GM12878 (cell line): ENCODE measurements at regions not wholly inside any gene's neighbourhood (a gene's known extent, or its start where the extent isn't known, plus 50 kb on each side); places are given as distances from the start of the nearest gene placed in this dataset.

ENCODE experiments used
- ATAC-seq: fragments of 200-7000 bp; cut with Tn5 transposase; 3 replicates; pipeline ENCODE4 v1.9.1; 2020; ENCODE audit warnings: mild to moderate bottlenecking, moderate library complexity
- BruUV-seq: library from RNA; stranded (reverse); fragments of 400-500 nt; replicated peaks from 2 replicates; lab custom pipeline; 2021; lab: Mats Ljungman, UMichigan
- CTCF ChIA-PET: fragments of 300-600 bp; sonication (Branson Sonifier 250); formaldehyde crosslinking; extraction: SDS; loops from one replicate; lab custom pipeline; 2021; ENCODE audit warnings: inconsistent platforms; lab: Yijun Ruan, JAX
- POLR2A ChIA-PET: fragments of 350-600 bp; formaldehyde crosslinking; extraction: SDS; loops from one replicate; lab custom pipeline; 2021; ENCODE audit warnings: inconsistent platforms; lab: Charles Lee
- RAD21 ChIA-PET: fragments of 300-600 bp; sonication (Branson Sonifier 250); formaldehyde crosslinking; loops from one replicate; lab custom pipeline; 2023; ENCODE audit warnings: antibody characterized with exemption; ENCODE audit not compliant: unreplicated experiment; lab: Charles Lee
- SMC1A ChIA-PET: fragments of 300-600 bp; sonication (Branson Sonifier 250); formaldehyde crosslinking; loops from one replicate; lab custom pipeline; 2023; ENCODE audit not compliant: unreplicated experiment, uncharacterized antibody; lab: Charles Lee
- DNase-seq: peaks from one replicate; pipeline ENCODE4 v3.0.0-alpha.2; 2011; ENCODE audit warnings: low read depth, low spot score
- FAIRE-seq: peaks from 3 replicates; lab custom pipeline; 2011; peaks lifted over from hg19 to GRCh38; lab: Jason Lieb, UNC
- H2AFZ ChIP-seq: 2 replicates; pipeline ENCODE4 v1.6.0; 2011; ENCODE audit warnings: low read depth, low read length, control low read depth; ENCODE audit not compliant: control insufficient read depth
- H3K27ac ChIP-seq: 2 replicates; pipeline ENCODE4 v1.5.1; 2011; ENCODE audit warnings: control low read depth; ENCODE audit not compliant: control insufficient read depth, insufficient read depth
- H3K27me3 ChIP-seq, 2 experiments: replicated peaks in 1 of 2; 2 replicates each; pipeline versions ENCODE4 v1.6.0 to v1.6.1; 2011; ENCODE audit warnings: low read length in 1 of 2; ENCODE audit not compliant: control insufficient read depth in 2 of 2, insufficient read depth in 2 of 2
- H3K36me3 ChIP-seq, 2 experiments: 2 replicates each; pipeline ENCODE4 v1.5.1; 2011; ENCODE audit warnings: low read length in 1 of 2; ENCODE audit not compliant: control insufficient read depth in 2 of 2, insufficient read depth in 2 of 2
- H3K4me1 ChIP-seq: 2 replicates; pipeline ENCODE4 v1.6.1; 2011; ENCODE audit warnings: mild to moderate bottlenecking, low read length, moderate library complexity, mixed read lengths; ENCODE audit not compliant: control insufficient read depth, insufficient read depth
- H3K4me2 ChIP-seq: 2 replicates; pipeline ENCODE4 v1.6.0; 2011; ENCODE audit warnings: control low read depth; ENCODE audit not compliant: control insufficient read depth, insufficient read depth
- H3K4me3 ChIP-seq: fragments of 200-600 bp; sonication (generic); 2 replicates; pipeline ENCODE4 v1.5.1; 2016
- H3K79me2 ChIP-seq: 2 replicates; pipeline ENCODE4 v1.6.0; 2011; ENCODE audit warnings: low read length; ENCODE audit not compliant: control insufficient read depth, insufficient read depth
- H3K9ac ChIP-seq: 2 replicates; pipeline ENCODE4 v1.8.0; 2011; ENCODE audit warnings: low read length, control low read depth, mixed read lengths; ENCODE audit not compliant: control insufficient read depth, insufficient read depth
- H3K9me3 ChIP-seq: replicated peaks from 3 replicates; pipeline ENCODE4 v1.5.1; 2011; ENCODE audit warnings: mild to moderate bottlenecking, low read length; ENCODE audit not compliant: control insufficient read depth, insufficient read depth
- H4K20me1 ChIP-seq: 2 replicates; pipeline ENCODE4 v1.6.0; 2011; ENCODE audit not compliant: control insufficient read depth, insufficient read depth
- CEBPB ChIP-seq, 2 experiments: fragments of 150-350 bp in 1 of 2; IDR thresholded peaks; 2 replicates each; pipeline ENCODE4 v1.6.1; 2012 to 2014; ENCODE audit warnings: low read depth in 2 of 2, low read length in 2 of 2, borderline replicate concordance in 1 of 2, inconsistent platforms in 1 of 2
- GATAD2B ChIP-seq: fragments of 450-650 bp; conservative IDR thresholded peaks from 2 replicates; pipeline ENCODE4 v1.6.1; 2017; ENCODE audit warnings: low read depth, mild to moderate bottlenecking, moderate library complexity
- HSF1 ChIP-seq: fragments of 150-350 bp; IDR thresholded peaks from 2 replicates; pipeline ENCODE4 v1.6.1; 2014; ENCODE audit warnings: mild to moderate bottlenecking, low read depth, low read length
- IRF5 ChIP-seq: fragments of 450-650 bp; IDR thresholded peaks from 2 replicates; pipeline ENCODE4 v1.6.1; 2017; ENCODE audit warnings: borderline replicate concordance
- NFIC ChIP-seq: IDR thresholded peaks from 2 replicates; pipeline ENCODE4 v1.6.1; 2012; ENCODE audit warnings: low read depth, mild to moderate bottlenecking, inconsistent platforms, low read length, moderate library complexity
- REST ChIP-seq: IDR thresholded peaks from 2 replicates; pipeline ENCODE4 v1.6.1; 2012; ENCODE audit warnings: mild to moderate bottlenecking, low read depth, low read length
- SIN3A ChIP-seq: IDR thresholded peaks from 2 replicates; pipeline ENCODE4 v1.6.1; 2012; ENCODE audit warnings: low read depth, low read length, improper control_type of control experiment
- SIX5 ChIP-seq: IDR thresholded peaks from 2 replicates; pipeline ENCODE4 v1.6.1; 2011; ENCODE audit warnings: mild to moderate bottlenecking, low read depth, low read length, moderate library complexity; ENCODE audit not compliant: severe bottlenecking
- SUPT20H ChIP-seq: IDR thresholded peaks from 2 replicates; pipeline ENCODE4 v1.6.1; 2011; ENCODE audit warnings: low read depth, mild to moderate bottlenecking, low read length, moderate library complexity, borderline replicate concordance; ENCODE audit not compliant: control insufficient read depth
- ZZZ3 ChIP-seq: IDR thresholded peaks from 2 replicates; pipeline ENCODE4 v1.6.1; 2011; ENCODE audit warnings: low read depth; ENCODE audit not compliant: control insufficient read depth, insufficient read length
- WGBS: methylation state at CpG from one replicate; pipeline ENCODE4 v1.1.6; 2016; ENCODE audit warnings: low lambda C conversion rate; ENCODE audit not compliant: insufficient replicate concordance, insufficient coverage; ENCODE audit errors: missing lambda C conversion rate; 5-methylcytosine and 5-hydroxymethylcytosine counted together
- in situ Hi-C: fragments of 300-500 bp; cut with MboI; formaldehyde crosslinking; loops from 9 replicates; pipeline ENCODE4 v1.14.3; 2018; ENCODE audit warnings: mixed read lengths
- intact Hi-C: fragments of 100-400 bp; cut with micrococcal nuclease; formaldehyde crosslinking; loops from one replicate; pipeline ENCODE4 v1.14.2; 2022; ENCODE audit not compliant: unreplicated experiment

GRCh38 chr4:138501614-138502013 lies 259.5 kb upstream of the SLC7A11 start:
- POLR2A ChIA-PET: no interaction called here
- H2AFZ ChIP-seq: no peak overlapping the region
- no peaks in the 10 kb centered on the region for H3K79me2 ChIP-seq
- no peak overlapping the region for H3K9ac ChIP-seq
- H3K36me3 ChIP-seq: no peaks in the 10 kb centered on the region
- RAD21 ChIA-PET: interaction anchor here (1.2 kb wide), 1 partner anchor 20 kb away, joined by 4 read pairs; no protein-coding TSS in a partner anchor
- H3K27me3 ChIP-seq: no peaks in the 10 kb centered on the region
- no peak for TF ChIP-seq REST
- H3K4me1 ChIP-seq: no peaks in the 10 kb centered on the region
- no peaks in the 10 kb centered on the region; the same call in 2 of the 3 replicates for H3K9me3 ChIP-seq
- FAIRE-seq (no peak), ATAC-seq (no peak), DNase-seq (no peak)
- SMC1A ChIA-PET: interaction anchor here (0.6 kb wide), 1 partner anchor 285 kb away, joined by 3 read pairs; no protein-coding TSS in a partner anchor
- no peaks in the 10 kb centered on the region for H4K20me1 ChIP-seq
- no peak overlapping the region for H3K4me2 ChIP-seq
- CTCF ChIA-PET: interaction anchor here (0.6 to 1.7 kb wide), 2 partner anchors 12 to 463 kb away, joined by 3 to 5 read pairs; no protein-coding TSS in a partner anchor
- in situ Hi-C loops: no loop called here
- 0% methylated on average over 1 of the region's 1 CpG for WGBS
- H3K4me3 ChIP-seq: no peak overlapping the region
- H3K27ac ChIP-seq: no peak overlapping the region
- BruUV-seq: no TSS peak
- intact Hi-C loops: no loop called here

GRCh38 chr4:138500869-138501268 lies 258.7 kb upstream of the SLC7A11 start:
- intact Hi-C loops (no loop called here), in situ Hi-C loops (no loop called here)
- Histone ChIP-seq H3K36me3 (no peaks in the 10 kb centered on the region), H3K4me2 (no peak overlapping the region), H2AFZ (no peak overlapping the region), H3K27ac (no peak overlapping the region), H3K27me3 (no peaks in the 10 kb centered on the region), H3K79me2 (no peaks in the 10 kb centered on the region), H3K4me1 (no peaks in the 10 kb centered on the region), H3K4me3 (no peak overlapping the region), H3K9me3 (no peaks in the 10 kb centered on the region; the same call in 2 of the 3 replicates), H4K20me1 (no peaks in the 10 kb centered on the region), H3K9ac (no peak overlapping the region)
- no peak for DNase-seq
- WGBS: 0% methylated on average over 1 of the region's 1 CpG
- no TSS peak for BruUV-seq
- ChIA-PET POLR2A (no interaction called here), SMC1A (interaction anchor here (0.6 to 1.5 kb wide), 3 partner anchors 285 to 370 kb away, joined by 3 to 4 read pairs (median 3); no protein-coding TSS in a partner anchor), CTCF (interaction anchor here (1.1 to 3.7 kb wide), 3 partner anchors 11 to 180 kb away, joined by 3 to 19 read pairs (median 5); no protein-coding TSS in a partner anchor), RAD21 (interaction anchor here (1.0 to 1.2 kb wide), 2 partner anchors 21 to 180 kb away, joined by 3 to 4 read pairs; no protein-coding TSS in a partner anchor)
- no peak for ATAC-seq
- no peak for FAIRE-seq
- TF ChIP-seq HSF1 (no peak), CEBPB (IDR thresholded peaks at IDR 0.05; ENCODE audit: borderline replicate concordance in 1 of 2, low read depth in 2 of 2, low read length in 2 of 2) (no peak), IRF5 (no peak), SUPT20H (no peak), GATAD2B (no peak), NFIC (no peak), ZZZ3 (no peak), SIX5 (no peak), SIN3A (no peak)
